ENCODE measurements at regions not wholly inside any gene's neighbourhood (a gene's known extent, or its start where the extent isn't known, plus 50 kb on each side); places are given as distances from the start of the nearest gene placed in this dataset.

DNA sequence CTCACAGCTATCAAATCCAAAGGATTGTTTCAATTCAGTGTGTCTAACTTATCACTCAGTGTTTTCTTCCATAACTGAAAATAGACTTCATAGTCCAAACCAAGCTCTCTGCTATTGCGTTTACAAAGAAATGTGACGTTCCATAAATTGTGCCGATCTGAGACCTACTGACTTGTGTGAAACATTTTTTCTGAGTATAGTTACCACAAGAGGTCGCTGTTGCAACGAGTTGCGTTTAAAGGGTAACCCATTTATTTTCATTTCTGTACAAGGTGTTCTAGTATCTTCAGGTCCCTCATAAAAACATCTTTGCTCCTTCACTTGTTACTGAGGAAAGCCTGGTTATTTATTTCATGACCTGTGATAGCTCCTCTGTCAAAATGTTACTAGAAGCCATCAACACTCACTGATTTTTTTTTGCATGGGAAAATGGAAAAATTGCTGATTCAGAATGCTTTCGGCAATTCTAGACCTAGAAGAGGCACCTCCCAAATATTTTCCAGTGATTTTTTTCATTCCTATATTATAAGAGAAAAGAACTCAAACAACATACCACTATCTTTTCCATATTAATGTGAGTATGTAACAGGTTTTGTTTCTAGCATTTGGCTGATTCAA is 60.9 kb upstream of the OR4E1 start:
- H4K5ac ChIP-seq (ENCODE audit: low read depth, low read length) = no peak overlapping the region
- H3K9me3 ChIP-seq (ENCODE audit: control insufficient read depth, insufficient read depth, low read length) = no peaks in the 10 kb centered on the region
- TF ChIP-seq, protein P1, sequence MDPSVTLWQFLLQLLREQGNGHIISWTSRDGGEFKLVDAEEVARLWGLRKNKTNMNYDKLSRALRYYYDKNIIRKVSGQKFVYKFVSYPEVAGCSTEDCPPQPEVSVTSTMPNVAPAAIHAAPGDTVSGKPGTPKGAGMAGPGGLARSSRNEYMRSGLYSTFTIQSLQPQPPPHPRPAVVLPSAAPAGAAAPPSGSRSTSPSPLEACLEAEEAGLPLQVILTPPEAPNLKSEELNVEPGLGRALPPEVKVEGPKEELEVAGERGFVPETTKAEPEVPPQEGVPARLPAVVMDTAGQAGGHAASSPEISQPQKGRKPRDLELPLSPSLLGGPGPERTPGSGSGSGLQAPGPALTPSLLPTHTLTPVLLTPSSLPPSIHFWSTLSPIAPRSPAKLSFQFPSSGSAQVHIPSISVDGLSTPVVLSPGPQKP (IDR thresholded peaks at IDR 0.05; ENCODE audit: borderline replicate concordance, low read depth, low read length) = no peak
- TF ChIP-seq RAD21 (IDR thresholded peaks at IDR 0.05; ENCODE audit: low read length) (no peak), RCOR1 (IDR thresholded peaks at IDR 0.05; ENCODE audit: insufficient replicate concordance, low read length) (no peak), RFX5 (IDR thresholded peaks at IDR 0.05; ENCODE audit: low read depth, low read length) (no peak), CEBPB (IDR thresholded peaks at IDR 0.05; ENCODE audit: low read depth, low read length) (no peak)
- TF ChIP-seq, protein P2, sequence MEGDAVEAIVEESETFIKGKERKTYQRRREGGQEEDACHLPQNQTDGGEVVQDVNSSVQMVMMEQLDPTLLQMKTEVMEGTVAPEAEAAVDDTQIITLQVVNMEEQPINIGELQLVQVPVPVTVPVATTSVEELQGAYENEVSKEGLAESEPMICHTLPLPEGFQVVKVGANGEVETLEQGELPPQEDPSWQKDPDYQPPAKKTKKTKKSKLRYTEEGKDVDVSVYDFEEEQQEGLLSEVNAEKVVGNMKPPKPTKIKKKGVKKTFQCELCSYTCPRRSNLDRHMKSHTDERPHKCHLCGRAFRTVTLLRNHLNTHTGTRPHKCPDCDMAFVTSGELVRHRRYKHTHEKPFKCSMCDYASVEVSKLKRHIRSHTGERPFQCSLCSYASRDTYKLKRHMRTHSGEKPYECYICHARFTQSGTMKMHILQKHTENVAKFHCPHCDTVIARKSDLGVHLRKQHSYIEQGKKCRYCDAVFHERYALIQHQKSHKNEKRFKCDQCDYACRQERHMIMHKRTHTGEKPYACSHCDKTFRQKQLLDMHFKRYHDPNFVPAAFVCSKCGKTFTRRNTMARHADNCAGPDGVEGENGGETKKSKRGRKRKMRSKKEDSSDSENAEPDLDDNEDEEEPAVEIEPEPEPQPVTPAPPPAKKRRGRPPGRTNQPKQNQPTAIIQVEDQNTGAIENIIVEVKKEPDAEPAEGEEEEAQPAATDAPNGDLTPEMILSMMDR (conservative IDR thresholded peaks at IDR 0.05; ENCODE audit: low read depth, low read length) = peak; percentile 51
- H2AK5ac ChIP-seq (ENCODE audit: low read depth, low read length) = no peak overlapping the region
- H3K14ac ChIP-seq (replicated peaks; ENCODE audit: low read depth, low read length) = no peak overlapping the region
- no peak overlapping the region for H3K27ac ChIP-seq (ENCODE audit: insufficient read depth, low read length)
- no peaks in the 10 kb centered on the region for H3K9me1 ChIP-seq (ENCODE audit: insufficient read depth, low read length)
- intact Hi-C loops (cut with micrococcal nuclease) (no loop called here), dilution Hi-C loops (cut with HindIII; ENCODE audit: low sequenced_read_pairs, unreplicated experiment) (no loop called here), in situ Hi-C loops (cut with MboI; ENCODE audit: low sequenced_read_pairs) (no loop called here)
- no peak overlapping the region for H3K18ac ChIP-seq (ENCODE audit: low read depth, low read length)
- no peak overlapping the region for H2AK9ac ChIP-seq (replicated peaks; ENCODE audit: low read depth, low read length, poor library complexity)
- no peaks in the 10 kb centered on the region for H4K20me1 ChIP-seq (ENCODE audit: insufficient read depth, low read length)
- no peaks in the 10 kb centered on the region for H3K27me3 ChIP-seq (ENCODE audit: control insufficient read depth, insufficient read depth, low read length)
- H3K36me3 ChIP-seq (ENCODE audit: control insufficient read depth, insufficient read depth, low read length) = no peaks in the 10 kb centered on the region
- H3K56ac ChIP-seq (ENCODE audit: extremely low read depth, insufficient read depth, low read length) = no peak overlapping the region
- H4K91ac ChIP-seq (ENCODE audit: insufficient read depth, low read depth, low read length) = no peak overlapping the region
- H3K4me2 ChIP-seq (ENCODE audit: low read depth, low read length) = no peak overlapping the region
- no peak overlapping the region for H2BK120ac ChIP-seq (ENCODE audit: low read depth, low read length)
- ATAC-seq (ENCODE audit: low read depth) (no peak), DNase-seq (peak; percentile 39)
- no peak overlapping the region for H2BK15ac ChIP-seq (ENCODE audit: low read depth, low read length)
- H3K79me1 ChIP-seq (ENCODE audit: low read depth in 1 of 2, low read length in 2 of 2) = no peaks in the 10 kb centered on the region
- BruUV-seq (replicated peaks) = no TSS peak
- H3K4me1 ChIP-seq (ENCODE audit: control insufficient read depth, insufficient read depth, low read length) = no peaks in the 10 kb centered on the region
- 30% methylated on average over 2 of the region's 7 CpGs; no CpG with 5 or more reads in 1 of the 2 experiments for WGBS, 2 experiments (ENCODE audit: extremely low coverage in 2 of 2, insufficient read length in 1 of 2)
- CTCF ChIA-PET = interaction anchor here (0.6 to 1.3 kb wide), 7 partner anchors 9 to 379 kb away, joined by 3 to 5 read pairs (median 3); no protein-coding TSS in a partner anchor
- H3K4ac ChIP-seq (ENCODE audit: low read depth, low read length) = no peak overlapping the region
- H2BK5ac ChIP-seq (ENCODE audit: low read depth, low read length, poor library complexity, severe bottlenecking) = no peak overlapping the region
- H3K4me3 ChIP-seq (ENCODE audit: insufficient read depth, low read depth, low read length) = no peak overlapping the region
- H4K8ac ChIP-seq (ENCODE audit: low read depth in 2 of 2, low read length in 2 of 2) = no peak overlapping the region
- no peak overlapping the region for H3K9ac ChIP-seq (ENCODE audit: low read depth, low read length)
- H2BK20ac ChIP-seq (ENCODE audit: low read depth, low read length) = no peak overlapping the region
- no peak overlapping the region for H2AFZ ChIP-seq (replicated peaks; ENCODE audit: low read length, poor library complexity)
- no peak overlapping the region for H3K23ac ChIP-seq (ENCODE audit: low read depth, low read length)
- POLR2A ChIA-PET (ENCODE audit: unreplicated experiment) = no interaction called here

Measured in IMR-90 (cell line).